SU-DHL-6 (cell line): ENCODE measurements at regions not wholly inside any gene's neighbourhood (a gene's known extent, or its start where the extent isn't known, plus 50 kb on each side); places are given as distances from the start of the nearest gene placed in this dataset.

Source experiments
- CTCF ChIP-seq: fragments of 200-600 bp; sonication (generic); IDR thresholded peaks from one replicate; pipeline ENCODE4 v1.5.1; 2017; ENCODE audit warnings: antibody characterized with exemption, mild to moderate bottlenecking, low read length, moderate library complexity; ENCODE audit not compliant: insufficient read depth, poor library complexity, severe bottlenecking
- EZH2phosphoT487 ChIP-seq: fragments of 200-600 bp; sonication (generic), shearing (Covaris generic); conservative IDR thresholded peaks from 2 replicates; pipeline ENCODE4 v1.6.1; 2018; ENCODE audit warnings: mild to moderate bottlenecking, antibody characterized with exemption, low read length, moderate library complexity, mixed read lengths

DNA sequence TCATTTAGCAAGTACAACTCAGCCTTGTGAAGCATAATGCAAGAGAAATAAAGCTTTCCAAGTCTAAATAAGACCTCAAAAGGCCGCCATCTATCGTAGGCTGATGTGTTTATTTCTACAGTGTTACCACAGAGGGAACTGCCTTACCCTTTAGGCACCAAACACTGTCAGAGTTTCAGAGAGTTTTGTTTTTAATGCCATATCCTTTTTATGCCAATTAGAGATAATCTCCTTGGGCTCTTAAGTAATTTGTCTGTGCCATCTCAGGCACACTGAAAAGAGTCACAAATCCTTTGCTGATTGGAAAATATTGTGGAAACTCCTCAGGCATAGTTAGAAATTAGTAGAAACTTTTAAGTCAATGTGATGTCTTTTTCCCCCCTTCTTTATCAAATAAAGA, 797.1 kb downstream of the SLC4A3 start:
- TF ChIP-seq CTCF (no peak), EZH2phosphoT487 (no peak)
